HG03558 (cell line): ENCODE measurements at regions not wholly inside any gene's neighbourhood (a gene's known extent, or its start where the extent isn't known, plus 50 kb on each side); places are given as distances from the start of the nearest gene placed in this dataset.

Experiments used
- ATAC-seq: cut with Tn5 transposase; IDR thresholded peaks from one replicate; pipeline ENCODE4 v1.9.1; 2021; ENCODE audit warnings: moderate number of reproducible peaks; ENCODE audit not compliant: unreplicated experiment; ENCODE audit errors: extremely low read depth

GRCh38 chr2:190807886-190808285, 72.7 kb upstream of the GLS start:
- no peak for ATAC-seq

- no peak for ATAC-seq
Measured at GRCh38 chr2:190809139-190809764, 71.4 kb upstream of the GLS start.

GRCh38 chr2:190809876-190810525, 70.6 kb upstream of the GLS start:
- ATAC-seq: no peak

GRCh38 chr2:190810981-190811587, 69.5 kb upstream of the GLS start:
- no peak for ATAC-seq

GRCh38 chr2:190811811-190812210, 68.8 kb upstream of the GLS start:
- no peak for ATAC-seq

- ATAC-seq: no peak
Measured at GRCh38 chr2:190812506-190813294, 67.9 kb upstream of the GLS start.

- ATAC-seq: no peak
Measured at GRCh38 chr2:190815226-190815625, 65.4 kb upstream of the GLS start.

- no peak for ATAC-seq
Measured at GRCh38 chr2:190817082-190817481, 63.5 kb upstream of the GLS start.

GRCh38 chr2:190819840-190820301, 60.8 kb upstream of the GLS start:
- ATAC-seq: no peak

- ATAC-seq: no peak
Measured at GRCh38 chr2:190820416-190820815, 60.2 kb upstream of the GLS start.

GRCh38 chr2:190822043-190822442, 58.6 kb upstream of the GLS start:
- ATAC-seq: no peak

GRCh38 chr2:190827720-190828119, 52.9 kb upstream of the GLS start:
- ATAC-seq: no peak

- ATAC-seq: no peak
Measured at GRCh38 chr2:190829642-190830041, 51.0 kb upstream of the GLS start.
